ENCODE measurements at regions not wholly inside any gene's neighbourhood (a gene's known extent, or its start where the extent isn't known, plus 50 kb on each side); places are given as distances from the start of the nearest gene placed in this dataset.
"Not testable (repeated sequence)": the region's sequence is repeated elsewhere in the genome, so short reads cannot be mapped to it uniquely, and the experiment has no call there.

DNA sequence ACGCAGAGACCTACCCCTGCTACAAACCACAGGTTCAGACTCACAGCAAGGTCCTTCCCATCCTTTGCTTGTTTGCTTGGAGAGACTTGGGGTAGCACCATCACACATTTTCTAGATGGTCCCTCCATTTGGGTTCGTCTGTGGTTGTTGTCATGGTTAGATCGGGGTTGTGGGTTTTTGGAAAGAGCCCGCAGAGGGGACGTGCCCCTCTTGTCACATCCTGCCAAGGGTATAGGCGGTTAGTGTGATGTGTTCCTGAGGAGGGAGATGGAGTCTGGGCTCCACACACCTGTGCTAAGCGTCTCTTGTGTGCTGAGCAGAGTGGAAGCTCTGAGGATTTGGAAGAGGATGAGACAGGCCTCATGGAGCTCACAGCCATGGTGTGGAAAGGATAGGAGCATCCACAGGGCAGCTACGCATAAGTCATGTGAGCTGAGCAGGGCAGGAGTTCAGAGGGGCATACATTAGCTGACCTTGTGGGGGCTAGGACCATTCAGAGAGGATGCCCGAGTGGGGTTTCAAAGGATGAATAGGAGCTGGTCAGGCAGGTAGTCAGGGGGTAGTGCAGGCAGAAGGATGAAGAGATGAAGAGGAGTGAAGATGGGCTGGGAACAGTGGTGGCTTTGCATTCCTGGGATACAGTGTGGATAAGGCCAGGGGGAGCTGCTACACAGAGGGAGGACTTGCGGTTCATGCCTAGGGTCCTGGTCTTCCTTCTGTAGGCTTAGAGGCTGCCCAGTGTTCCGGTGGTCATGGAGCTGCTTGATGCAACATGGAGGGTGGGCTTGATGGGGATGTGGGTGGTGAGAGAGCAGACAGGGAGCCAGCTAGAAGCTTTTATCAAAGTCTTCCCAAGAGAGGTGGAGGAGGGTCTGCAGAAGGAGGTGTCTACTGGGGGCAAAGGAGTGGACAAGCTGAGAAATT, 62.9 kb downstream of the ACKR3 start:
- DNase-seq (ENCODE audit: low read depth), result no peak

DNA sequence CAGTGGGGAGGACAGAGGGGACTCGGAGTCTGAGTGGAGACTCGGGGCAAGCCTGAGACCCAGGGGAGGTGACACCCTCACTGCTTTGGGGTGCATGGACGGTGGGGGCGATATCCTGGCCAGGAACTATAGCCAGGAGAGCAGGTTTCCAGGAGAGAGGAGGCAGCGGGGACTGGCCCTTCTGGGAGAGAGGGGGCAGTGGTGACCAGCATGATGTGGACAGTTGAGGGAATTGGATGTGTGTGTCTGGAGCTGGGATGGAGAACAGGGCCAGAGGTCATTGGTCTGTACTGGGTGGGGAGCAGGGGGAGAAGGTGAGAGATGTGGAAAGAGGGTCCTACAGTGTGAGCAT, 63.6 kb downstream of the ACKR3 start:
- DNase-seq (ENCODE audit: low read depth), result no peak

DNA sequence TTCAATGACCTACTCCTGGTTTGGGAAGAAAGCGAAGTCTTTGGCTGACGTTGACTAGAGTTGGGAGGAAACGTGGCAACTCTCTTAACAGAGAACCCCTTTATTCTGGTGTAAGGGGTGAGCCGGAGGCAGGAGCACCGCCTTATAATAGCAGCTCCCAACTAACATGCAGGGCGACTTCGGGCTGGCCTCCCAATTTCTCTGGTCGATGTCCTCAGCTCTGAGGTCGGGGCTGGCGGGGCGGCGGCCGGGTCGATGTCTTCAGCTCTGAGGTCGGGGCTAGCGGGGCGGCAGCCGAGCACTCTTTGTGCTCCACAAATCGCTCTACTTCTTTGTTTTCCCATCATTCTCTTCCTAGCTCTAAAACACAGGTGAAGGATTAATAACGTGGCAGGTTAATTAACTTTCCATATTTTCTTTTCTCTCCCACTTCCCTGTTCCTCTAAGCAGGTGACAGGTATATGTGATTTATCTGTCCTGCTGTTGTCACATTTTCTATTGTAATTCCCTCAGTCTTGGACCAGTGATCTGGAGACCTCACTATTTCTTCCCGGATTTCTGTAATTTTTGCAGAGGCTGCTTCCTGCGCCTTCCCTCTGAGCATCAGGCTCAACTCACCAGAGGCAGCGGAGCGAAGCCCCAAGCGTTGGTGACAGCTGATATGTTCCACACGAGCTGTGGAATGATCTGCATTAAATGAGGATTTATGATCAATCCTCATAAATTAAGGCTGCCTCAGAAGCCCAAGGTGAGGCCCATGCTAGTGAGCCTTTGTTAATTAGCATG, 64.3 kb downstream of the ACKR3 start:
- no peak for DNase-seq (ENCODE audit: low read depth)

DNA sequence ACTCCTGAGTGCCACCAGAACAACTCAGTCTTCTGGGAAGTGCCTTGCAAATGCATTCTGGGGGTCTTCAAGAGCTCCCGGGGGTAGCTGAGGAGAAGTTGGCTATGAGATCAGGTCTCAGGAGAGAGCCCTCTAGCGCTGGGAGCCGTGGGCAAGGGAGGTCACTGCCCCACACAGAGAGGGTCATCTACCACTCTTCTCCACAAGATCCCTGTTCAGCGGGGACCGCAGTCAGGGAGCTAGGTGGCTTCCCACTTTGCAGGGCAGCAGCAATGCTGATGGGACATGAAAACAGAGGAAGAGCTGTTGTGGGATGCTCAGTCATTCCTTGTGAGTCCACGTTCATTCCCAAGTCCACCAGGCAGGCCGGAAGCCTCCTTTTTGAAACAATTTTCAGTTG, 66.6 kb downstream of the ACKR3 start:
- DNase-seq (ENCODE audit: low read depth), result no peak

DNA sequence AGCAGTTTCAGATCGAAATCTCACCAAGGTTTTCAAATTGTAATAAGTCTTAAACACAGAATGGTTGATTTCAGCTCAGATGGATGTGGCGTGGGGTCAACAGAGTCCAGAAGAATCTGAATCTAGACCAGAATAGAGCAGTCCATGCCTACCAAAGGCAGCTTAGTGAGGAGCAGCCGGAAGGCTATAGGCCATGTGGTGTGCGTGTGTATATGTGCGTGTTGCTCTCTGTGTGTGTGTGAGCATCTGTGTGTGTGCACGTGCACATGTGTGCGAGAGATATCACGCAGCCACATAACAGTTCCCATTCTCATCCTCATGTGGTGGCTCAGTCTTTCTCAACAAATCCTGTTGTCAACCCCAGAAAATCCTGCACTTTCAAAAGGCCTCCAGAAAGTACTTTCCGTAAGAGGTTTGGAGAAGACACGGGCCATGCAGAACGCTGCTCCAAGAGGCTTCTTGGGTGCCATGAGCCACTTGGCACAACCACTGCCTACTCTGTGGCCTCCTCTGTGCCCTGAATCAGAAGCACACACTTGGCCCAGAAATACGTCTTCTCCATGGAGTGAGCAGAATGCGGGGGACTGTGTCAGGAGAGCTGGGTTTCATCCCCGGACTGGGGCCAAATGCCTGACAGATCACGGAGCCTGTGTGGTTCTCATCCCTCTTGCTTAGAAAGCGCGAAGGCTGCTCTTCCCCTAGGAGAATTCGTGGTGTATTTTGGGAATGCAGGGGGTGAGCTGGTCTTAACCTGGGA, 67.3 kb downstream of the ACKR3 start:
- DNase-seq (ENCODE audit: low read depth), result no peak

DNA sequence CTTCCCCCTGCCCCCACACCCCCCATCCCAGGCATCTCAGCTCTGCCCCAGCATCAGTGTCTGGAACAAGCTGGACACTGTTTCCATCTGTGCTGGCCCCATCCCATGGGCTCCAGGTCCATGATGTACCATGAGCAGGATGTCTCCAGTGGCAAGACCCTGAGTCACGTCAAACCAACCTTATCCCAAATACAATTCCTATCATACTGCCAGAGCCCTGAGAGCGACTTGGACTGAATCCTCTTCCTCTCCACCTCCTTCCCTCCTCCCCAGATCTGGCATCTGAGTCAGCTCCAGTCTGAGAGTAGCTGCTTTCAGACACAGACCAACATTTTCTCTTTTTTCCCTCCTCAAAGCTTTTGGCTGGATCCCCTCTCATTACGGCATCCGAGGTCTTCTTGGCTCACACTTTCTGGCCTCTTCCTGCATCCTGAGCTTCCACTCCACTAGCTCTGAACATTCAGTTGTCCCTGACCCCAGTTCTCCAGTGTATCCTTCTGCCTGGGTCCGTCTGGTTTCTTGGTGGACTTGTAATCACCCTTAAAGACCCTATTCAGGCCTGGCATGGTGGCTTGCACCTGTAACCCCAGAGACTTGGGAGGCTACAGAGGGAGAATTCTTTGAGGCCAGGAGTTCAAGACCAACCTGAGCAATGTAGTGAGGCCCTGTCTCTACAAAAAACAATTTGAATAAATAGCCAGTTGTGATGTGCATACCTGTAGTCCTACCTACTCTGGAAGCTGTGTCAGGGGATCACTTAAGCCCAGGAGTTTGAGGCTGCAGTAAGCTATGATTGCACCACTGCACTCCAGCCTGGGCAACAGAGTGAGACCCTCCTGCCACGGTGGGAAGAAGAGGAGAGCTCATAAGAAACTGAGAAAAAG, 68.3 kb downstream of the ACKR3 start:
- DNase-seq (ENCODE audit: low read depth), result peak; percentile 35

DNA sequence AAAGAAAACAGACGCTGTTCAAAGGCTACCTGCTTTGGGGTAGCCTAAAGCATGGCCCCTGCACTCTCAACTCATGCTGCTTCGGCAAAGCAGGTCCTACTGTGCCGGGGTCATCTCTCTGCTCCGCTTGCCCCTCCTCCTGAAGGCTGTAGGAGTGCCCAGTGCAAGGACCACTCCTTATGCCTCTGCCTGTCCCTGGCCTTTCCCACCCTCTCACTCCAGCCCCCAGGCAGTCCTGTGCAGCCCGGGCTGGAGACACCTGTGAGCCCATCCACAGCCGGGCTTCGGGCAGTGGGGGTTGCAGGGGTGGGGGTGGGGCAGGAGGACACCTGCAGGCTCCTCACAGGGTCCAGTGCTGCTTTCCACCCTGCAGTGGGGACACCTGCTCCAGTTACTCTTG, 69.1 kb downstream of the ACKR3 start:
- DNase-seq (ENCODE audit: low read depth), result no peak

DNA sequence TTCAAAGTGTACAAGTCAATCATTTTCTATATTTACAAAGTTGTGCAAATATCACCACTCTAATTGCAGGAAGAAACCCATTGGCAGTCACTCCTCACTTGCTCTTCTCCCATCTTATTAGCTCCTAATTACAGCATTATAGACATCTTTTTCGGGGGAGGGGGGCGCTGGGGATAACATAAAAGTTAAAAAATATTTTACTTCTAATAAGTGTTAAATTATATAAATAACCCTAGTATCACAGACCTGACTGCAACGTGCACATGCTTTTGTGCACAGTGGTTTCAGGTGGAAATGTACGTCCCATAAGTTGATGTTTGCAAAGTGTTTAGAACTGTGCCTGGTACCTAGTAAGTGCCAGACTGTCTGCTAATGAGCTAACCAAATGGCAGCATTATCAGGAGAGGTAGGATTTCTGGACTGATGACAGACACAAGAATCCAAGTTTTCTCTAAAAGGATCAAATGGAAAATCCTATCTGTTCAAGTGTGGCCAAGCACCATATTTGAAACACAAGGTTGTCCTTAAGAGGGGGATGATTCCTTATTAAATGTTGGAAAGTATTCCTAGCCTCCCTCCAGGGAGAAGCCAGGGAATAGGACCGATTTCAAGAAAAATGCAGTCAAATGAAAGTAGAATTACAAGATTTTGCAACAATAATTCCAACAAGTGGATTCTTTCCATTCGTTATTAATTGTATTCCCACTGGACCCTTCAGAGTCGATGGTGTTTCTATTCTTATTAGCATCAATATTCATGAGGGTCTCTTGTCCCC, 70.0 kb downstream of the ACKR3 start:
- DNase-seq (ENCODE audit: low read depth), result no peak

DNA sequence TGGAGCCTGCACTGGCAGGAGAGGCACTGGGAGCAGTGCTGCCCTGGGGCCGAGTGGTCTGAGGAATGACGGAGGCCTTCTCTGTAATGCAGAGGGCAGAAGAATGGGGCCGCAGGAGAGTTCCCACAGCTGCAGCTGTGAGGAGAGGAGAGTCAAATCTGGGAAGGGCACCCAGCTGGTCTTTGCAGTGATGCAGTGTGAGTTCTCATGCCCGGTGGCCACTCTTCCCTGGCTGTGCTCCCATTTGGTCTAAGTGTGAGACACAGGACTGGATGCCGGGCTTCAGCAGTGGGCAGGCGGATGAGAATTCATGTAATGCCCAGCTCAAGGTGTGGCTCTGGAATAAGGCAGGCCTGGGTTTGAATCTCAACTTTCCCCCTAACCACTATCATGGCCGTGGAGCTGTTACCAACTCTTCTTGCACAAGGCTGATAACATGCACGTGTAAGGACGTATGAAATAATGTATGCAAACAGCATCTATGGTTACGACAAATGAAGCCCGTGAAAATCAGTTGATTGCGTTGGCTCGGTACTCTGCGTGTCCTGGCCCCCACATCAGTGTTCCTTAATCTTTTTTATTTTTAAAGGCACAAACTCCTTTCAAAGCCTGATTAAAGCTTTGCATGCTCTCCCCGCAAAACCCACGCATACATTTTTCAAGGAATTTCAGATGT, 71.6 kb downstream of the ACKR3 start:
- DNase-seq (ENCODE audit: low read depth), result no peak

DNA sequence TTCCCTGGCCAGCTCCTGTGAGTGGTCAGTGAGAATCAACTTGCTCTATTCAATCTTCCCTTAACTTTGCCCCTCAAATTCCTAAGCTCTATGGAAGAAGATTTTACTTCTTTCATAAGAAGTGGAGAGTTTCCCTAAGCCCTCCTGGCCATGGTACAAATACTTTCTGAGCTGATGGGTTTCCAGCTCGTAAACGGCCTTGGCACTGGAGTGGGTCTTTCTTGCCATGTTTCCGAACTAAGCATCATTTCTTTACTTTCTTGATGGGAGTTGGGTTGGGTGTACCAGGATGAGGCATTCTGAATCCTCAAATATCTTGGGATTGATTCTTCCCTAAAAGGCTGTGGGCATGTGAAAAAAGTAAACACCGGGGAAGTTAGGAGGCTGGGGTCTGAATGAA, 72.5 kb downstream of the ACKR3 start:
- no peak for DNase-seq (ENCODE audit: low read depth)

DNA sequence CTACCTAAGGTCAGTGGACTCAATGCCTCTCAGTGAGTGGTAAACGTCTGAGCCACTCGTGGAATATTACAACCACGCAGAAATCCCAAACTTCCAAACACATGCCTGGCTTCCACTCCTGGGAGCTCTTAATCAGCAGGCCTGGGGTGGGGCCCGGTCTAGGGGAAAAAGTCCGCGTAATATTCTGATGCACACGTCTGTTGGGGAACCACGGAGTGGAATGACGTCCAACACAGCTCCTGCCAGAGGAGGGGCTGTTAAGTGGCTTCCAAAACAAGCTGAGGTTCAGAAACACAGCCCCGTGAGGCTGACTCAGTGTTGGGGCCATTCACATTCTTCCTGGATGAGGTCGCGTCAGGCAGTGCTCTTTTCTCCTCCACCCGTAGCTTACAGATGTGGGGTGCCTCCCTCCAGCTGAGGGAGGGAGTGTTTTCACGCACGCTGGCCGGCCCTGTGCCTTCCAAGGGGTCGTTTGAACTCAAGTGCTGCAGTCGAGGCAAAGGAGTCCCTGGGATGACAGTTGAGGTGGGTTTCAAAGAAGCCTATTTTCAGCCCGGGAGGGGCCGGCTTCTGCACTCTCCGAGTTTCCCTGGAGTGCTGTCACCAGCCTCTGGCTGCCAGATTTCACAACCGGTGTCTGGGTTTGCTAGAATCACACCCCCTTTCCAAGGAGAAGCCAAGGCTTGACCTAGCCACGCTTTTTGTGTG, 73.1 kb downstream of the ACKR3 start:
- peak; percentile 99 for DNase-seq (ENCODE audit: low read depth)

DNA sequence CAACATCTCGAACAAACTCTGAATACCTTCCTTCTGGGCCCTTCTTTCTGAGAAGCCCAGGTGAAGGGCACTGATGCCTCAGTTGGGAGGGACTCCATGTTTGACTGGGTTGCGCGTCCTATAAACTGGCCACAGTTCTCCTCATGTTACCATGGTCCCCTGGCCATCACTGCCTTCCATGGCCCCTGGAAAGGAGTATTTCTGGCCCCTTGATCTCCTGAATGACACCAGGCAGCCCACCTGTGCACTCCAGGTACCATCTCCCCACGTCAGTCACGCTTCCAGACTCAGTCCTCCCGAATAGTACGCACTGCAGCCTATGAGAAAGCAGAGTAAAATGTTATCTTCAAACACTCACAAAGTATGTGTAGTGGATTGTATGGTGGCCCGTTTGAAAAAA, 73.9 kb downstream of the ACKR3 start:
- DNase-seq (ENCODE audit: low read depth), result no peak

DNA sequence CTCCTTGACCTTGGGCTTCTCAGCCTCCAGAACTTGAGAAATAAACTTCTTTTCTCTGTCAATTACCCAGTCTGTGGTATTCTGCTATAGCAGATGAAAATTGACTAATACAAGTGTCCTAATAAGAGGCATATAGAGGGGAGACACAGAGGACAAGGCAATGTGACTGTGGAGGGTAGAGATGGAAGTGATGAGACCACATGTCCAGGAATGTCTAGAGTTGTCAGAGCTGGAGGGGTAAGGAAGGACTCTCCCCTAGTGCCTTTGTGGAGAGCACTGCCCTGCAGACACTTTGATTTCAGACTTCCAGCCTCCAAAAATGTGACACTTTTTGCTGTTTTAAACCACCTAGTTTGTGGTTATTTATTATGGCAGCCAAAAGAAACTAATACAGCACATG, 74.4 kb downstream of the ACKR3 start:
- DNase-seq (ENCODE audit: low read depth), result no peak

DNA sequence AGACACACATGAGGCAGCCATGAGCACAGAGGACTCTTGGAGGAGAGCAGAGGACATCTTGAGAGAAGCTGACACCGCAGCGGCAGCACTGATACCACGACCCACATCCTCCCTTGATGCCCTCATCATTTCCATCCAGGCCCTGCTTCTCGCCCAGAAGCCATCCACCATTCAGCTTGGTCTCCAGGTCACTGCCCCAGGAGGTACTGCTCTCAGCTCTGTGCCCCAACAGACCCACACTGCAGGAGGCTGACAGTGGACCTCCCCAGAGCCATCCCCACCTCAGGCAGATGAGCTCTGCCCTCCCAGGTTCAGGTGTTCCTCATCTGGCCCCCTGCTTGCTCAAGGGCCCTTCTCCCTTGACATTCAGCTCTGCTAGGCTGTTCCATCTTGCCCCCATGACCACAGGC, 74.9 kb downstream of the ACKR3 start:
- no peak for DNase-seq (ENCODE audit: low read depth)

DNA sequence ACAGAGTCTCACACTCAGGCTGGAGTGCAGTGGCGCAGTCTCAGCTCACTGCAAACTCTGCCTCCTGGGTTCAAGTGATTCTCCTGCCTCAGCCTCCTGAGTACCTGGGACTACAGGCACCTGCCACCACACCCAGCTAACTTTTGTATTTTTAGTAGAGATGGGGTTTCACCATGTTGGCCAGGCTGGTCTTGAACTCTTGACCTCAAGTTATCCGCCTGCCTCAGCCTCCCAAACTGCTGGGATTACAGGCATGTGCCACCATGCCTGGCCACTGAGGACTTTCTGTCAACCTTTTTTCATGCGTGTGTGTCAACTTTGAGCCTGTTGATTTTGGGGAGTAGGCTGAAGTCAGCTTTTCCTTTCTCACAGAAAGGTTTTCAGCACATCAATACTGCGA, 75.5 kb downstream of the ACKR3 start:
- DNase-seq (ENCODE audit: low read depth), result not testable (repeated sequence)

DNA sequence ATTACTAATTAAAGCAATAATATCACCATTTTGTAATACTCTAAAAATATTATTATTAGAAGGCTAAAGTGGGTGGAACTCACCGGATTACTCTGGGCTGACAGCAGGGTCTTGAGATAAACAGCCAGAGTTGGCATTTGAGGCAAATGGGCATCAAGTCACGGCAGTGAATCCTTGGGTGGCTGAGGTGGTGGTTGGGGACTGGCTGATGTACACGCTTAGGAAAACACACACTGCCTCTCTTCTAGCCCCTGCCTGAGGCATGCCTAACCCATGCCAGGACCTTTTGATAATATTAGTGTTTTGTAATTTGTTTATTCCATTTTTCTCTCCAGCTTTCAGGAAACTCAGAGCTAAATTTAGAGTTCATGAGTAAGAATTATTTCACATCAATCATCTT, 76.8 kb downstream of the ACKR3 start:
- DNase-seq (ENCODE audit: low read depth), result no peak

DNA sequence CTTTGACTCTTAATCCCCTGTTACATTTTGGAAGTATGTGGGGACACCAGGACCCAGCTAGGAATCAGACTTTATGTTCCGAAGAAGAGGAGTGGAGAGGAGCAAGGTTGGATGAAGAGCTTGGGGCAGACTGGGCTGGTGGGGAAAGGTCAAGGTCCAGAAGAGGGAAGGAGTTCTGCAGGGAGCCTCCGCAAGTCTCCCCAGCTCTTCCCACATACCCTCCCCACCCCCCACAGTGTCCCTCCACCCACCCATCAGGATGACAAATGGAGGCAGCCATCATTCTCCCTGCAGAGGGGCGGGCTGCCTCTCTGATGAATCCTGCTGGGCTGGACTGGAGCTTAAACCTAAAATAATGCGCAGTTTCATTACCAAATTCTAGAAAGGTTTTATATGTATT, 77.2 kb downstream of the ACKR3 start:
- DNase-seq (ENCODE audit: low read depth), result no peak

DNA sequence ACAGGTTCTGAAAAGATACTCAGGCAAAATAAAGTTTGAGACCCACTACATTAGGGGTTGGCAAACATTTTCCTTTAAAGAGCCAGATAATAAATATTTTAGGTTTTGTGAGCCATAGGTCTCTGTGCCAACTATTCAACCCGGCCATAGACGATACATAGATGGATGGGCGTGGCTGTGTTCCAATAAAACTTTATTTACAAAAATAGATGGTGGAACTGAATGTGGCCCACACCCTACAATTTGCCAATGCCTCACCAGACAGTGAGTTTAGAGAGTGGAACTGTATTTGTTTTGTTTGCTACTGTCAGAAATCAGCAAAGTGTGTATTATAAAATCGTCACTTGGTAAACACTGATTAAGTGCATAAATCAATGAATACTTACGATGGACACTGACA, 78.0 kb downstream of the ACKR3 start:
- DNase-seq (ENCODE audit: low read depth), result no peak

DNA sequence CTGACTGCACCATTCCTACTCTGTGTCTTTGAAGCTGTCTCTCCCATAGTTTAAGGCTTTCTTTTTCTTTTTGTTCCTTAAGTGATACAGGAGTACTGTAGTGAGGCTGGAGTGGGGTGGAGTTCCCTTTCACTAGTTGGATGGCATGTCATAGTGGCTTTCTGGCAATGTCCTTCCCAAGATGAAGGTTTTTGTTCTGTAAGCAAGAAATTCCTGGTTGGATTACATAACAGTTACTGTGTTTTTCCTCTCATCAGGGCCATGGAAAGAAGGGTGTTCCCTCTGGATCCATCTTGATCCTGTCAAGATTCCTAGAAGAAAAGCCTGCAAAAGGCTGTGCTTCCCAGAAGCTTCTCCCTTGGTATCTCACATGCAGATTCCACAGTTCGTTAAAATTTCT, 84.2 kb downstream of the ACKR3 start:
- DNase-seq (ENCODE audit: low read depth), result no peak

DNA sequence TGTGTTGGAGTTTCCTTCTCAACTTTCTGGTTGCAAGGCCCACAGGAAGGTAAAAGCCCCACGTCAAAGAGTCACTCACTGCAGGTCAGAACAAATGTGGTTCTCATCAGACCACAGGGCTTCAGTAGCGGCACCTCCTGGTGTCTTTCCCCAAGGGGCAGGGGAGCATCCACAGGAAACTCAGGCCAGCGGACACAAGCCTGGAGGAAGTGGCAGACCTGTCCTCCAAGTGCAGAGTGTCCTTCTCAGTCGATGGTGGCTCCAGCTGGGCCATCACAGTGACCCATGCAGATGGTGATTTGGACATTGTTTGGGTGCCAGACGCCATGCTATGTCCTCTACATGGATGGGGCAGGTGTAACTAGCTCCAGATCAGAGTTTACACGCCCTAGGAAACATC, 84.9 kb downstream of the ACKR3 start:
- no peak for DNase-seq (ENCODE audit: low read depth)

Data from EH (cell line).